HG02852 (cell line): ENCODE measurements at regions not wholly inside any gene's neighbourhood (a gene's known extent, or its start where the extent isn't known, plus 50 kb on each side); places are given as distances from the start of the nearest gene placed in this dataset.
"Not testable (repeated sequence)": the region's sequence is repeated elsewhere in the genome, so short reads cannot be mapped to it uniquely, and the experiment has no call there.

Source experiments
- ATAC-seq: cut with Tn5 transposase; IDR thresholded peaks from one replicate; pipeline ENCODE4 v1.9.1; 2021; ENCODE audit warnings: mild to moderate bottlenecking, moderate library complexity; ENCODE audit not compliant: unreplicated experiment

DNA sequence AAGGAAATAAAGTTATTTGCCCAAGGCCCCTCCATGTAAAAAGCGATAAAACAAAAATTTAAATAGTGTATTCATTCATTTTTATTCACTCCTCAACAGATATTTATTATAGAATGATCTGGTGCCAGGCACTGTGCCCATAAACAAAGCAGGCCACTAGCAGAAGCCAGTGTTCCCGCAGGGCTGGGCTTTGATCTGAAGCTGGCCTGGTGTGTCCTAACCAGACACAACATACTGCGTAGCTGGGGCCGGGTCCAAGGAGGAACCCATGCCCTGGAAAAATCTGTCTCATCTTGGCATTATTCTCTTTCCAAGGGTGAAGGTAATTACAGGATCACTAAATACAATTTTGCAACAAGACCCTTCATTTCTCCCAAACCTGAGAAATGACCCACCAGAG is 537.4 kb upstream of the CDH5 start:
- no peak for ATAC-seq

DNA sequence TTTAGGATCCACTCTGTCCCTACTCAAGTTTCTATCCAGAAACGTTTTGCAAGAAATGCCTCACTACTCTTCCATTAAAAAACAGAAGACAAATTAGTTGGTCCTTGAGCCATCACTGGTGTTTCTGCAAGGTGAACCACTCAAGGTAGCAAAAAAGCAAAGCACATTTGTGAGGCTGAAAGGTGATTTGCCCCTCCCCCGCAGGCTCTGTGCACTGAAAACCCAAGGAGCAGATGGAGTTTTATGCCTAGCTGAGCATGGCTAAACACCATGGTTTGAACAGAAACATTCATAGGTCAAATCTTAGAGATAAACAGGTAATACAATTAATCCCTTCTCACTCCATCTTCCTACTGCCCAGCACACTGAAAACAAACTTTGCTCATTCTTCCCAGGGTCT is 538.2 kb upstream of the CDH5 start:
- ATAC-seq, result no peak

DNA sequence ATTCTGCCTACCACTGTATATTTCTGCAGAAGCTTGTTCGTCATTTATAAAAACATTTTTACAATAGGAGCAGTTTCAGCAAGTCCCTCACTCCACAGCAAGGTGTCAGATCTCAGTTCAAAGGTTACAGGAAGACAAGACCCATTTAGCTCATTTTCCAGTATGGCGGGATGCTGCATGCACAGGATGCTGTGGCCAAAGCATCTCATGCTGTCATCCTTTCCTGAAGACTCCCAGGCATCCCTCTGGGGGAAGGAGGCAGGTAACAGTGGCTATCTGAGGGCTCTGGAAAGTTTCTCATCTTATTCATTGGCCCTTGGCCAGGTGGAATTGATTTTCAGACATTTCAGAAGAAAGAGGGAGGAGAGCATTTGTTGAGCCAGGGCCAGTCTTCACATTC is 539.3 kb upstream of the CDH5 start:
- no peak for ATAC-seq

DNA sequence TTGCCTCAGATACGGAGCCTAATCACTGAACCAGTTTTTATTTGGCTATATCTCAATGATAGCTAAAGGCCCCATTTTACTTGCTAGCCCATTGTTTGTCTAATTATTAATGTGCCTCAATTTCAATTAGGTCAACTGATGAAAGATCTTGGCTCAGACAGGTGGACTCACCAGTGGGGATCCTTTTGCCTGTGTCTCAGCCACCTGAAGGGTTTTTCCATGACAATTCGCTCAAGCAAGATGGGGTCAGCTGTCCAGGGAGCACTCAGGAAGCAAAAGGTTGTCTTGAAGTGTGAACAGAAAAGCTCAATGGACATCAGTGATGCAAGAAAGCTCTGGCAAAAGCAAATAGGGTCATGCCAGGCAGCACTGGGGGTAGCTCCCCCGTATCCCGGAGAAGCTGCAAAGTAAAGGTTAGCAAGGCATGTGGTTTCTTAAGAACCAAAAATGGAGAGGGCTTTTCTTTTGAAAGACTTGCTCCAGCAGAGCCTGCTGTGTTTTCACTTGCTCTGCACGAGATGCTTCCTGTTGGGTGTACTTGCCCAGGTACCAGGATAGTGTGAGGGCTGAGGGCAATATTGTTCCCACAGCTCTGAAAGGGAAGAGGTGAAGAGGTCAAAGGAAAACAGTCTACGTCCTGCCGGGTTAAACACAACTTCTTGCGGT is 541.2 kb upstream of the CDH5 start:
- ATAC-seq, result no peak

DNA sequence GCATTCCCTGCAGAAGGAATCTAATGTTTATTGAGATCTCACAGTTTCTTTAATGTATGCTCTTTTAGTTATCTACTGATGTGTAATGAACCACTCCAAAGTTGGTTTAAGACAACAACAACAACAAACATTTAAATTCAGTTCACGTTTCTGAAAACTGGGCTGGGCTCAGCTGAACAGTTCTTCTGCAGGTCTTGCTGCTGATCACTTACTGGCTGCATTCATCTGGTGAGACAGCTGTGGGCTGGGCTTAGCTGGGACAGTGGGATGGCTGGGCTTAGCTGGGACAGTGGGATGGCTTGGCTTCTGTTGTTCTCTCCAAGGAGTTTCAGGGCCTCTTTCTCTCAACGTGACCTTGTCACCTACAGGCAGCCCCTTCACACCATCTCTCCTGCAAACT is 544.3 kb upstream of the CDH5 start:
- no peak for ATAC-seq

DNA sequence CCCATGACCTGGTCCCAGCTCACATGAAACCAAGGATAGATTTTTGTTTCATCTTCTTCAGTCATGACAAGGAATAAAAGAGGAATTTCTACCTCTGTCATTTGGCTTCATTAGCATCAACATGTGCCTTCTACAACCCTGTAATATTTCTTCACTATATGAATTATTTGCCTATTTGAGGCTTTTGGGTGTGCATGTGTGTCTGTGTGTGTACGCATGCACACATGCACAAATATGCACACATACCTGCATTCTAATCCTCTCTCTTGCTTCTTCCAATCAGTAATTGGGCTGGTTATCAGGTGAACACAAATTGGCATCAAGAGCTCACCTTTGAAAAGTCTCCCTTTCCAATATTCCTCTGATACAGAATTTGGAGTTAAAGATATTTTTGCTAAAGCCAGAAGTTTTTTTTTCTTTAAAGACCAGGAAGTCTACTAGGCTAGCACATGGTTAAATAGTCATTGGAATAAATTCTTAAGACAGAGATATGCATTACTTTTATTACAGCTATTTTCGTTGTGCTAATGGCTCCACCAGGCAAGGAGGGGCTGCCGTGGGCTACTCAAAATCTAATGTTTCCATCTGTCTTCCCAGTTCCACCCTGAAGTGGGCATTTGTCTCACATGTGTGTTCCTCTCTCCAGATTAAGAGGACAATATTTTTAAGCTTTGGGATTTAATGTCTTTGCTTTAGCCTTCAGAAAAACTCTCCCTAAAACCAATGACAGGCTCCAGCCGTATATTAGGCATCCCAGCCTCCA is 547.2 kb upstream of the CDH5 start:
- no peak for ATAC-seq

DNA sequence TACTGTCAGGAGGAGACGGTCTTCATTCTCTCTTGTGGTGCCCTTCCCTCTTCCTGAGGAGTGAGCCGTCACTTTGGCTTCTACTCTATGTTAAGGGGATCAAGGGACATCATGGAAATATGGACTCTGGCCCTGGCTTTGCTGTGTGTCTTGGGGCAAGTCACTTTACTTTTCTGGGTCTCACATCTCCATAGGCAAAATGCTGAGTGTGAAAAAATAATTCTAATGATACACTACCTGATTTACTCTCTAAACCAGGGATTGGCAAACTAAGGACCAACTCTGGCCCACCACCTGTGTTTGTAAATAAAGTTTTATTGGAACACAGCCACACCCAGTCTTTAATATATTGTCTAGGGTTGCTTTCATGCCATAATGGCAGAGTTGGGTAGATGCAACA is 548.7 kb upstream of the CDH5 start:
- no peak for ATAC-seq

DNA sequence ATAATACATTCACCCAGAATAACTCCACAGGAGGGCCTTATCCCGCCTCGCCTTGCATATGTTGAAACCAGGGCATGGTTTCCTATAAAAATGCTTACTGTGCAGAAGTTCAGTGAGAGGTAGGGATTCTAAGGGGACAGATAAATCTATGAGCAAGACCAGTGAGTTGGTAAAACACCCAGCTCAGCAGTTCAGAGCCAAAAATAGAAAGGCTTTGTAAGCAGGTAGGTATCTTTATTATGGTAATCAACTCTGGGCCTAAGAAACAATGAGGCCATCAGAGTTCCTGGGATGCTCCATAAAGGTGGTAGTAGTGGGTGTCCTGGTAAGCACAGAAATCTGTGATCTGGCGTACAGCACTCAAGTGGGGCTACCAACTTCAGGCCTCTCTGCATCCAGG is 549.4 kb upstream of the CDH5 start:
- no peak for ATAC-seq

DNA sequence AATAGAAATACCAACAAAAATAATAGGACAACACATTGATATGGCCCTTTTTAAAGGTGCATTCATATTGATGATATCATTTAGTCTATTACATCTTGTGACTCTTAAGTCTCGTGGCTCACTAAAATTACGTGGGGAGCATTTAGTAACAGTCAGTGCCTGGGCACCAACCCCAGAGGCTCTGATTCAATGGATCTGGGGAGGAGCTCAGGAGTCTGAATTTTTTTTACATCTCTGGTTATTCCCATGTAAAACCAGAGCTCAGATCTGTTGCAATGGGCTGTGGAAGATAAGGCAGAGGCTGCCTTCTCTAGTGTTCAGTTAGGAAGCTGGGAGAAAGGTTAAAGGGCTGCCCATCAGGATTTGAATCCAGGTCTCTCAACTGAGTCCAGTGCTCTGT is 549.9 kb upstream of the CDH5 start:
- no peak for ATAC-seq

DNA sequence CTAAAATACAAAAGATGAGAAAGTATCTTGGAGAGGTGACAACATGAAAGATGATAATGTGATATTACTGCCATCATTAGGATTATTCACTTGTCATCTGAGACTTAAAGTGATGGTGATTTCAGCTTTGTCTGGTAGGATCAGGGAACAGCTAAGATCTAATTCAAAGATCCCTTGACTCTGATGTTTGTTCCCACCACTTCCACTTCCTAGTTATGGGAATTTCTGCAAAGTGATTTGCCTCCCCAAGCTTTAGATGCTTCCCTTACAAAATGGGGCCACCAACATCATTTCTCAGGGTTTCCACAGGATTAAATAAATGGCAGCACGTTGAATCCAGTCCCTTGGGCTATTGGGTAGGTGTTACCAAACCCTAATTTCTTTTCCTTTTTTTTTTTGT is 550.8 kb upstream of the CDH5 start:
- ATAC-seq, result no peak

DNA sequence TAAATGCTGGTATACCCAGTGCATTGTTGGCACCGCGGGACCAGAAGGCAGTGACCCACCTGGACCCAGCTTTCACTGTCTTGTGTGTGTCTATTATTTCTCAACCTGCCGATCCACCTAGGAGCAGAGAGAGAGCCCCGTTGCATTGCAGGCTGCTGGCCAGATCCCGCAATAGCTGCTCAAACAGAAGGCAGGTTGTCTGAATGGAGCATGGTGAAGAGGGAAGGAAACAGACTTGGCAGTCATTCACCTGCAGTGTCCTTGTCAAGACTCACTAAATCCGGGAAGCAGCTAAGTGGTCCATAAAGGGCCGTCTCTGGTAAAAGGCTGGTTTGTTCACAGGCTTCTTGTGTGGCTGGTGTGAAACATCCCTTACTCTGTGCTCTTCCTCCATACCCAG is 552.6 kb upstream of the CDH5 start:
- not testable (repeated sequence) for ATAC-seq

DNA sequence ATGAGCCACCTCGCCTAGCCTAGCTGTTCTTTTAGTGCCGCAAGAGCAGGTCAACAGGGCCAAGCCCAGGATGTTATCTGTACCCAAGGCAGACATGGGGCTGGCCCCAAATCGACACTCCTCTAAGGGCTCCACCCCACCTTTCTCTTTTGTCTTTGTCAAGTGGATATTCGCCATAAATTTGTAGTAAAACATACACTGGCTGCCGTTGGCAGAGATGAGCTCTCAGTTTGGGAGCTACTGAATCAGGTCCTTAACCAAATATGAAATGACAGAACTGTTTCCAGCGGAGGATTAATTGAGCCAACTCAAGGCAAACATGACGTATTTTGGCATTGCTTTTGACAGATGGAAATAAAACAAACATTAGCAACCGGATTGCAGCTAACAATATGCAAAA is 556.9 kb upstream of the CDH5 start:
- ATAC-seq, result no peak

DNA sequence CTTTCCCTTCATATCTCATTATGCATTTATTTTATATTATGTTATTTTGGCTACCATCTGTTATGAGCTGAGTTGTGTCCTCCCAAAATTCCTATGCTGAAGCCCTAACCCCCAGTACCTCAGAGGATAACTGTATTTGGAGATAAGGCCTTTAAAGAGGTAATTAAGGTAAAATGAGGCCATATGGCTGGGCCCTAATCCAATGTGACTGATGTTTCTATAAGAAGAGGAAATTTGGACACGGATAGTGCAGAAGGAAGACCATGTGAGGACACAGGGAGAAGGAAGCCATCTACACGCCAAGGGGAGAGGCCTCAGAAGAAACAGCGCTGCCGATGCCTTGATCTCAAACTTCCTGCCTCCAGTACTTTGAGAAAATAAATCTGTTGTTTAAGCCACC is 557.7 kb upstream of the CDH5 start:
- ATAC-seq, result no peak

DNA sequence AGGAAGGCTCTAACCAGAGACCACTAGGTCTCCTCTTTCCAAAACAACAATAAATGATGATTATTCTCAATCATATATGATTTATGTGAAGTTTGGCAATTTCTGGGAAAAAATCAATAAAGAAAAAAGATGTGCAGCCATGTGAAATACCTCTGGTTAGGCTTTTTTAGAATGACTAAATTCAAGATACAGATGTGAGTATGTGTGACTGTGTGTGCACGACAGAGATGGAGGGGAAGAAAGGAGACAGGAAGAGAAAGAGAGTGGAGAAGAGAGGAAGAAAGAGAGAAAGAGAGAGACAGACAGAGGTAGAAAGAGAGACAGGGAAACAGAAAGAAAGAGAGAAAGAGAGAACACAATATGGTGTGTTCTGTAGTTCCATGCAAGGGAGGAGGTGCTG is 558.6 kb upstream of the CDH5 start:
- ATAC-seq, result no peak

DNA sequence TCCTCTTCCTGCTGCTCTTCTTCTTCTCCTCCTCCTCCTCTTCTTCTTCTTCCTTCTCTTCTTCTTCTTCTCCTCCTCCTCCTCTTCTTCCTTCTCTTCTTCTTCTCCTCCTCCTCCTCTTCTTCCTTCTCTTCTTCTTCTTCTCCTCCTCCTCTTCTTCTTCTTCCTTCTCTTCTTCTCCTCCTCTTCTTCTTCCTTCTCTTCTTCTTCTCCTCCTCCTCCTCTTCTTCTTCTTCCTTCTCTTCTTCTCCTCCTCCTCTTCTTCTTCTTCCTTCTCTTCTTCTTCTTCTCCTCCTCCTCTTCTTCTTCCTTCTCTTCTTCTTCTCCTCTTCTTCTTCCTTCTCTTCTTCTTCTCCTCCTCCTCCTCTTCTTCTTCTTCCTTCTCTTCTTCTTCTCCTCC is 560.8 kb upstream of the CDH5 start:
- not testable (repeated sequence) for ATAC-seq

DNA sequence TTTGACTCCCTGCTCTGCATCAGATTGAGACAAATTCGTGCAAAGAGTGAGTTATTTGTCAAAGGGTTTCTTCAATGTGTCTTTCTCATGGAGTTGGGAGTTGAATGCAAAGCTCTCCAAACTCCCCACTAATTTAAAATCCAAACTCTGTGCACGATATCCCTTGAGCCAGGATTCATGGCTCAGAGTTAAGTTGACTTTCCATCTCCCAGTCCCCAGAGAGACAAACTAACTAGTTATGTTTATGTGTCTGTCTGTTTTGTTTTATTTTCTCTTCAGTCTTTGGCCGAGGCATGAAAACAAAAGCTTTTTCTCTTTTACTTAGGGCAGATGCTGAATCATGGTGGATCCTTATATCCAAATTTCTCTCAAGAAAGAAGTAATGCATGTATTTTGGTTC is 570.0 kb upstream of the CDH5 start:
- no peak for ATAC-seq

DNA sequence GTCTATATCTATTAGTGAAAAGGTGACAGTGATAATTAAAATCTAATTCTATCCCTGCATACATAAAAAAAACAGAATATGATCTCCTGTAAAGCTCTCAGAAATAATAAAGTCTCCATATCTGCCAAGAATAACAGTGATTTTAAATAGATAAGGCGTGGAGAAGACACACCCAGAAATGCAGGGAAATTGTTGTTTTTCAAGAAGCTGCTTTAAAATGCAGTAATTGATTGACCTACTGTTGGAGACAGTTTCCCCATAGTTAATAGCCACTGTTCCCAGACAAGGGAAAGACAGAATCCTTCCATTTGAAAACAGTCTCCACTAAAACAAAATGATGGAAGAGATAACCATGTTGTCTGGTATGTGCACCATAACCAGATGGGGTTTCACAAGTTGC is 571.5 kb upstream of the CDH5 start:
- ATAC-seq, result no peak

DNA sequence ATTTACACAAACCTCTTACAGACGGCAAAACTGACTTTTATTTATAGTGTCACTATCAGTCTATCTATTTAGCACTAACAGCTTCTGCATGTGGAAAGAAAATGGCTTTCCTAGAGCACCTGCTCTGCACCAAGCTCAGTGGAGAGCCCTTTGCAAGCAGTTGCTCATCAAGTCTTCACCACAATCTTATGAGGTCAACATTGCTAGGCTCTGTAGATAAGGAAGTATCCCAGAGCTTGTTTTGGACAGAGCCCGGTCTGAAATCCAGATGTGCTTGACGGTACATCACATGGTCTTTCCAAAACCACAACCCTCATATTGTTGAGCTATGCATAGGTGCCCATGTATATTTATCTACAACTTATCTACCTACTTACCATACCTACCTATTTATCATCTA is 572.7 kb upstream of the CDH5 start:
- no peak for ATAC-seq

DNA sequence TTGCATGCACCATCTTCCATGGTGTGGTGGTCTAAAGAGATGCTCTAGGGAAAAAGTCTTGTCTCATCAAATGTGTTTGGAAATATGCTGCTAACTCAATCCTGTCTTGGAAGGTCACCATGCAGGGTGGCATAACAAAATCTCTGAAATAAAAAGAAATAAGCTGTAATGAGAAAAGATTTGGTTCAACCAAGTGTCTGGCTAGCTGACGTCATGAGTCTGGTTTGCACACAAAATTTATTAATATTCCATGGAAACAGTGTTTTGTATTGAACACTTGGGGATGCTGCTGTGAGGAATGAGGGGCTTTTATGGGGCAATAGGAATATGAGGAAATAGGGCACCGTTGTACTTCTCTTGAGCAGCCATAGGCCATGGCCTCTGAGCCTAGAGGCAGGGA is 575.7 kb upstream of the CDH5 start:
- no peak for ATAC-seq

DNA sequence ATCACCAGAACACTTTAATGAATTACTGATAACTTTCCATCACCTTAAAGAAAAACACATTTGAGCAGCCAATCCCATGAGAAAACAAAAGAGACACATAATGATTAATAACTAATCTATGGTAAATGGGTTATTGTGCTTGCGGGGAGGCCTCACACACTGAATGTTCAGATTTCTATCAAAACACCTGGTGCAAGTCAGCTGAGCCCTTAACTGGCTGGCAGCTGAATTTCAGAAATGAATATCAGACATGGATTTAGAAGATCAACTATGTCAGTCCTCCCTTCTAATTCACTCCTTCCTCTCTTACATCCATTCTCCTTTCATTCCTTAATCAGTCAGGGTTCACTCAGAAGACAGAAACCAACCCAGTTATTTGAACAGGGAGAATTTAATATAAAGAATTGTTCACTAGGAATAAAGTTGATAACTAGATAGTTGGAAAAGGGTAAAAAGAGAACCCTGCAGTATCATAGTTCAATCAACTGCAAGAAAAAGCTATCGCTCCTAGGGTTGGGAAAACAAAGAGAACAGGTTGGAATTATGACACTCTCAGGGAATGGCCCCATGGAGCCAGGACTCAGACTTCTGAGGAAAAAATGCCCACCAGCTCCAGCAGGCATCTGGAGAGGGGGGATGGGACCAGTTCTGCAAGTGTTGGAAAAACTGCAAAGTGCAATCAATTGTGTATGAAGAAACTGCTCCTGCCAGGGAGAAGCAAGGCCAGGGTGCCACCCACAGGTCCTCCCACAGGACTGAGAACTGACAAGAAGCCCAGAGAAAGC is 577.1 kb upstream of the CDH5 start:
- no peak for ATAC-seq

DNA sequence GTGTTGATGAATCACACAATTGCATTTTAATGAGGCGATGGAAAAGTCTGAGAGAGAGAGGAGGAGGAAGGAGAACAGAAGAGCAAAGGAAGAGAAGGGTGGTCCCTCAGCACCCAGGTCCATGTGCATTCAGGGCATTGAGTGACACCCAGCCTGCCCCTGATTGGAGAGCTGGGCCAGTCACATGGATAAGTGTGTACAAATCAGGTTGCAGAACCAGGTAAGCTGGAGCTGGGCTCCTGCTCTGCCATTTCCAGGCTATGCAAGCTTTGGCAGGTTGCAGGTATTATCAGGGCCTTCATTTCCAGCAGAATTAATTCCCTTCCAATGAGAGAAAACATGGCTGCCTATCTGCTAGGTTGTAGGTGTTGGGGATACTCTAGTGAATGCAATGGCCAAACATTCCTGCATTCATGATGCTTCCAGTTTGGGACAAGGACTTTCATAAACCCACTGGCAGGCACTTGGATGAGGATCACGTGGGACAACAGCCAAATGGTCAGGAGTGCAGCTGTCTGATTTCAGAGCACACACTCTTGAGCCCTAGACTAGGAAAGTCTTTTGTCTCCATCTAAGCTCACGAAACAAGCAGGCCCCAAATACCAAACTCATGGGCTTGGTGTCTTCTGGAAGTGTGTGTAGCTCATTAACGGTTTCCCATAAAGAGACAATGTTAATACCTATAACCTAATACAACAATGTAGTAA is 577.9 kb upstream of the CDH5 start:
- ATAC-seq, result no peak
